ENCODE measurements at regions not wholly inside any gene's neighbourhood (a gene's known extent, or its start where the extent isn't known, plus 50 kb on each side); places are given as distances from the start of the nearest gene placed in this dataset.
"Not testable (repeated sequence)": the region's sequence is repeated elsewhere in the genome, so short reads cannot be mapped to it uniquely, and the experiment has no call there.

GRCh38 chr20:29871816-29872215 lies 1385.6 kb upstream of the DEFB115 start:
- TF ChIP-seq, protein P1, sequence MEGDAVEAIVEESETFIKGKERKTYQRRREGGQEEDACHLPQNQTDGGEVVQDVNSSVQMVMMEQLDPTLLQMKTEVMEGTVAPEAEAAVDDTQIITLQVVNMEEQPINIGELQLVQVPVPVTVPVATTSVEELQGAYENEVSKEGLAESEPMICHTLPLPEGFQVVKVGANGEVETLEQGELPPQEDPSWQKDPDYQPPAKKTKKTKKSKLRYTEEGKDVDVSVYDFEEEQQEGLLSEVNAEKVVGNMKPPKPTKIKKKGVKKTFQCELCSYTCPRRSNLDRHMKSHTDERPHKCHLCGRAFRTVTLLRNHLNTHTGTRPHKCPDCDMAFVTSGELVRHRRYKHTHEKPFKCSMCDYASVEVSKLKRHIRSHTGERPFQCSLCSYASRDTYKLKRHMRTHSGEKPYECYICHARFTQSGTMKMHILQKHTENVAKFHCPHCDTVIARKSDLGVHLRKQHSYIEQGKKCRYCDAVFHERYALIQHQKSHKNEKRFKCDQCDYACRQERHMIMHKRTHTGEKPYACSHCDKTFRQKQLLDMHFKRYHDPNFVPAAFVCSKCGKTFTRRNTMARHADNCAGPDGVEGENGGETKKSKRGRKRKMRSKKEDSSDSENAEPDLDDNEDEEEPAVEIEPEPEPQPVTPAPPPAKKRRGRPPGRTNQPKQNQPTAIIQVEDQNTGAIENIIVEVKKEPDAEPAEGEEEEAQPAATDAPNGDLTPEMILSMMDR (IDR thresholded peaks at IDR 0.05): not testable (repeated sequence)
- not testable (repeated sequence) for TF ChIP-seq POLR2A (IDR thresholded peaks at IDR 0.05)

Data from lower leg skin (tissue), 3 donors.